ENCODE measurements at regions not wholly inside any gene's neighbourhood (a gene's known extent, or its start where the extent isn't known, plus 50 kb on each side); places are given as distances from the start of the nearest gene placed in this dataset.

GRCh38 chr12:78448692-78449091, 415.9 kb upstream of the SYT1 start:
- Histone ChIP-seq H3K9me3 (ENCODE audit: control insufficient read depth, insufficient read depth, low read length) (no peaks in the 10 kb centered on the region), H2BK15ac (ENCODE audit: low read depth, low read length) (no peak overlapping the region), H3K36me3 (ENCODE audit: control insufficient read depth, insufficient read depth, low read length) (no peaks in the 10 kb centered on the region), H4K5ac (ENCODE audit: low read depth, low read length) (no peak overlapping the region), H3K56ac (ENCODE audit: extremely low read depth, insufficient read depth, low read length) (no peak overlapping the region), H2BK20ac (ENCODE audit: low read depth, low read length) (no peak overlapping the region), H4K91ac (ENCODE audit: insufficient read depth, low read depth, low read length) (no peak overlapping the region), H2BK5ac (ENCODE audit: low read depth, low read length, poor library complexity, severe bottlenecking) (no peak overlapping the region), H3K4me2 (ENCODE audit: low read depth, low read length) (no peak overlapping the region), H3K4me1 (ENCODE audit: control insufficient read depth, insufficient read depth, low read length) (no peaks in the 10 kb centered on the region), H3K9ac (ENCODE audit: low read depth, low read length) (no peak overlapping the region), H3K9me1 (ENCODE audit: insufficient read depth, low read length) (no peaks in the 10 kb centered on the region), H2AK9ac (replicated peaks; ENCODE audit: low read depth, low read length, poor library complexity) (no peak overlapping the region), H3K4ac (ENCODE audit: low read depth, low read length) (no peak overlapping the region), H3K4me3 (ENCODE audit: insufficient read depth, low read depth, low read length) (no peak overlapping the region), H2AK5ac (ENCODE audit: low read depth, low read length) (no peak overlapping the region), H4K20me1 (ENCODE audit: insufficient read depth, low read length) (no peaks in the 10 kb centered on the region), H3K79me1 (ENCODE audit: low read depth in 1 of 2, low read length in 2 of 2) (no peaks in the 10 kb centered on the region), H2AFZ (replicated peaks; ENCODE audit: low read length, poor library complexity) (no peak overlapping the region), H3K18ac (ENCODE audit: low read depth, low read length) (no peak overlapping the region), H3K27ac (ENCODE audit: insufficient read depth, low read length) (no peak overlapping the region), H3K14ac (replicated peaks; ENCODE audit: low read depth, low read length) (no peak overlapping the region), H4K8ac (ENCODE audit: low read depth in 2 of 2, low read length in 2 of 2) (no peak overlapping the region), H3K27me3 (ENCODE audit: control insufficient read depth, insufficient read depth, low read length) (no peaks in the 10 kb centered on the region), H2BK120ac (ENCODE audit: low read depth, low read length) (no peak overlapping the region), H3K23ac (ENCODE audit: low read depth, low read length) (no peak overlapping the region)
- intact Hi-C loops (cut with micrococcal nuclease) (no loop called here), dilution Hi-C loops (cut with HindIII; ENCODE audit: low sequenced_read_pairs, unreplicated experiment) (no loop called here), in situ Hi-C loops (cut with MboI; ENCODE audit: low sequenced_read_pairs) (no loop called here)
- DNase-seq (no peak), ATAC-seq (ENCODE audit: low read depth) (no peak)
- ChIA-PET CTCF (interaction anchor here (0.7 kb wide), 1 partner anchor 802 kb away, joined by 3 read pairs; no protein-coding TSS in a partner anchor), POLR2A (ENCODE audit: unreplicated experiment) (no interaction called here)
- BruUV-seq (replicated peaks) = no TSS peak
- WGBS, 2 experiments (ENCODE audit: extremely low coverage in 2 of 2, insufficient read length in 1 of 2) = no CpG with 5 or more reads among the region's 2 CpGs
- no peak for TF ChIP-seq CEBPB (IDR thresholded peaks at IDR 0.05; ENCODE audit: low read depth, low read length)
- TF ChIP-seq SMC3 (IDR thresholded peaks at IDR 0.05; ENCODE audit: low read depth, low read length) = no peak
- TF ChIP-seq CTCF (conservative IDR thresholded peaks at IDR 0.05; ENCODE audit: low read depth, low read length) = no peak
- no peak for TF ChIP-seq RFX5 (IDR thresholded peaks at IDR 0.05; ENCODE audit: low read depth, low read length)
- TF ChIP-seq USF2 (IDR thresholded peaks at IDR 0.05; ENCODE audit: low read depth, low read length) = no peak
- no peak for TF ChIP-seq MXI1 (IDR thresholded peaks at IDR 0.05; ENCODE audit: borderline replicate concordance, low read depth, low read length)
- no peak for TF ChIP-seq FOS (IDR thresholded peaks at IDR 0.05; ENCODE audit: low read depth, low read length)
- no peak for TF ChIP-seq RCOR1 (IDR thresholded peaks at IDR 0.05; ENCODE audit: insufficient replicate concordance, low read length)
- no peak for TF ChIP-seq MAFK (IDR thresholded peaks at IDR 0.05; ENCODE audit: low read depth, low read length)
- no peak for TF ChIP-seq RAD21 (IDR thresholded peaks at IDR 0.05; ENCODE audit: low read length)
- no peak for TF ChIP-seq MAZ (IDR thresholded peaks at IDR 0.05; ENCODE audit: borderline replicate concordance, low read depth, low read length)
- no peak for TF ChIP-seq CHD1 (IDR thresholded peaks at IDR 0.05; ENCODE audit: low read depth, low read length)
- TF ChIP-seq NFE2L2 (IDR thresholded peaks at IDR 0.05; ENCODE audit: low read depth, low read length) = no peak
- no peak for TF ChIP-seq BHLHE40 (IDR thresholded peaks at IDR 0.05; ENCODE audit: low read depth, low read length)
- no peak for TF ChIP-seq POLR2A (IDR thresholded peaks at IDR 0.05; ENCODE audit: low read depth, low read length)
- no peak for TF ChIP-seq ELK1 (IDR thresholded peaks at IDR 0.05; ENCODE audit: borderline replicate concordance, low read depth, low read length)
